Thoracic aorta (tissue), 2 donors: ENCODE measurements at regions not wholly inside any gene's neighbourhood (a gene's known extent, or its start where the extent isn't known, plus 50 kb on each side); places are given as distances from the start of the nearest gene placed in this dataset.
"Not testable (repeated sequence)": the region's sequence is repeated elsewhere in the genome, so short reads cannot be mapped to it uniquely, and the experiment has no call there.

ENCODE experiments used
- ATAC-seq: fragments of 150-250 bp; one replicate; pipeline ENCODE4 v1.8.0; 2017; ENCODE audit warnings: low read depth; ENCODE audit not compliant: insufficient number of reproducible peaks, low FRiP score
- DNase-seq: peaks from one replicate; pipeline ENCODE4 v3.0.0-alpha.2; 2020; ENCODE audit warnings: low spot score
- H3K27ac ChIP-seq, 2 donors: fragments of 200-600 bp; sonication (generic); 1 replicate in 1 of 2; 2 replicates in 1 of 2; pipeline ENCODE4 v1.5.1; 2016; ENCODE audit warnings: mild to moderate bottlenecking in 2 of 2, moderate library complexity in 2 of 2
- H3K27me3 ChIP-seq: fragments of 200-600 bp; sonication (generic); replicated peaks from 2 replicates; pipeline ENCODE4 v1.6.0; 2016; ENCODE audit warnings: mild to moderate bottlenecking; ENCODE audit not compliant: insufficient read depth
- H3K36me3 ChIP-seq: fragments of 200-600 bp; sonication (generic); one replicate; pipeline ENCODE4 v1.5.1; 2016
- H3K4me1 ChIP-seq, 2 donors: fragments of 200-600 bp; sonication (generic); 1 replicate in 1 of 2; 2 replicates in 1 of 2; pipeline versions ENCODE4 v1.5.1 to v1.6.0; 2016; ENCODE audit warnings: low read depth in 2 of 2, mild to moderate bottlenecking in 1 of 2; ENCODE audit not compliant: control insufficient read depth in 1 of 2
- H3K4me3 ChIP-seq: fragments of 200-600 bp; sonication (generic); 2 replicates; pipeline ENCODE4 v1.5.1; 2016; ENCODE audit warnings: mild to moderate bottlenecking
- H3K9me3 ChIP-seq: fragments of 200-600 bp; sonication (generic); 2 replicates; pipeline ENCODE4 v1.5.1; 2016
- CTCF ChIP-seq: fragments of 200-600 bp; sonication (generic); IDR thresholded peaks from one replicate; pipeline ENCODE4 v1.5.1; 2019; ENCODE audit warnings: antibody characterized with exemption

- H3K27ac ChIP-seq, result no peak overlapping the region
- H3K27me3 ChIP-seq, result no peaks in the 10 kb centered on the region
- ATAC-seq, result no peak
These were observed 250.0 kb downstream of the FOXD2 start for GRCh38 chr1:47687631-47688460.

GRCh38 chr1:47688461-47689296 is 250.8 kb downstream of the FOXD2 start:
- no peaks in the 10 kb centered on the region for H3K27me3 ChIP-seq
- H3K36me3 ChIP-seq, result no peaks in the 10 kb centered on the region
- H3K4me1 ChIP-seq, result peaks cover 16 to 32% of the 10 kb centered on the region in 2 donors
- ATAC-seq, result no peak
- no peak overlapping the region for H3K4me3 ChIP-seq
- TF ChIP-seq CTCF, result no peak
- H3K9me3 ChIP-seq, result no peaks in the 10 kb centered on the region
- no peak for DNase-seq
- no peak overlapping the region for H3K27ac ChIP-seq

More at GRCh38 chr1:47687631-47688460, 250.0 kb downstream of the FOXD2 start:
- Histone ChIP-seq H3K4me3 (no peak overlapping the region), H3K9me3 (no peaks in the 10 kb centered on the region), H3K4me1 (peaks cover 16 to 32% of the 10 kb centered on the region in 2 donors), H3K36me3 (no peaks in the 10 kb centered on the region)
- no peak for TF ChIP-seq CTCF
- no peak for DNase-seq

- H3K27ac ChIP-seq, result no peak overlapping the region
- ATAC-seq, result no peak
- no peaks in the 10 kb centered on the region for H3K36me3 ChIP-seq
- no peak for DNase-seq
- no peaks in the 10 kb centered on the region for H3K27me3 ChIP-seq
- TF ChIP-seq CTCF, result no peak
- H3K4me1 ChIP-seq, result peaks cover 11 to 21% of the 10 kb centered on the region in 2 donors
- no peaks in the 10 kb centered on the region for H3K9me3 ChIP-seq
- H3K4me3 ChIP-seq, result no peak overlapping the region
These were observed 252.1 kb downstream of the FOXD2 start for GRCh38 chr1:47689894-47690293.

GRCh38 chr1:47690341-47691250 is 252.8 kb downstream of the FOXD2 start:
- no peak overlapping the region for H3K27ac ChIP-seq
- no peaks in the 10 kb centered on the region for H3K27me3 ChIP-seq
- H3K36me3 ChIP-seq, result no peaks in the 10 kb centered on the region
- H3K4me3 ChIP-seq, result no peak overlapping the region
- no peak for TF ChIP-seq CTCF
- ATAC-seq, result no peak
- H3K4me1 ChIP-seq, result peaks cover 10 to 16% of the 10 kb centered on the region in 2 donors
- H3K9me3 ChIP-seq, result no peaks in the 10 kb centered on the region
- no peak for DNase-seq

DNA sequence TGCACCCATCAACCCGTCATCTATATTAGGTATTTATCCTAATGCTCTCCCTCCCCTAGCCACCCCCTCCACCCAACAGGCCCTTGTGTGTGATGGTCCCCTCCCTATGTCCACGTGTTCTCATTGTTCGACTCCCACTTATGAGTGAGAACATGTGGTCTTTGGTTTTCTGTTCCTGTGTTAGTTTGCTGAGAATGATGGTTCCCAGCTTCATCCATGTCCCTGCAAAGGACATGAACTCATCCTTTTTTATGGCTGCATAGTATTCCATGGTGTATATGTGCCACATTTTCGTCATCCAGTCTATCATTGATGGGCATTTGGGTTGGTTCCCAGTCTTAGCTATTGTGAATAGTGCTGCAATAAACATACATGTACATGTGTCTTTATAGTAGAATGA is 253.4 kb downstream of the FOXD2 start:
- not testable (repeated sequence) for H3K36me3 ChIP-seq, ATAC-seq, H3K4me1 ChIP-seq, H3K27me3 ChIP-seq, H3K27ac ChIP-seq, H3K9me3 ChIP-seq, DNase-seq, H3K4me3 ChIP-seq
